H1 (cell line): ENCODE measurements at regions not wholly inside any gene's neighbourhood (a gene's known extent, or its start where the extent isn't known, plus 50 kb on each side); places are given as distances from the start of the nearest gene placed in this dataset.

Experiments used
- CTCF ChIA-PET: fragments of 300-600 bp; sonication (Branson Sonifier 250); formaldehyde crosslinking; loops from one replicate; lab custom pipeline; 2021; ENCODE audit not compliant: partially characterized antibody; lab: Charles Lee
- POLR2A ChIA-PET: fragments of 300-600 bp; sonication (Branson Sonifier 250); formaldehyde crosslinking; loops from one replicate; lab custom pipeline; 2021; ENCODE audit warnings: inconsistent platforms; ENCODE audit not compliant: partially characterized antibody; lab: Charles Lee
- DNase-seq, 2 experiments: peaks; one replicate each; pipeline versions ENCODE4 v3.0.0 to v3.0.0-alpha.2; 2010 to 2022; ENCODE audit warnings: low spot score in 2 of 2, low read depth in 1 of 2, mixed read lengths in 1 of 2
- FAIRE-seq: peaks from 2 replicates; lab custom pipeline; 2011; peaks lifted over from hg19 to GRCh38; lab: Jason Lieb, UNC
- H2AFZ ChIP-seq: 2 replicates; pipeline ENCODE4 v1.8.1; 2012; ENCODE audit warnings: low read length, inconsistent platforms
- H2AK5ac ChIP-seq: 2 replicates; pipeline ENCODE4 v1.6.1; 2013; ENCODE audit warnings: low read depth, low read length
- H2BK120ac ChIP-seq: replicated peaks from 2 replicates; pipeline ENCODE3; 2013; ENCODE audit warnings: low read depth, low read length, inconsistent platforms
- H2BK12ac ChIP-seq: 2 replicates; pipeline ENCODE4 v1.6.1; 2013; ENCODE audit warnings: low read depth, low read length
- H2BK15ac ChIP-seq: 2 replicates; pipeline ENCODE4 v1.6.1; 2013; ENCODE audit warnings: low read length
- H2BK20ac ChIP-seq: 2 replicates; pipeline ENCODE4 v1.6.1; 2013; ENCODE audit warnings: low read length
- H2BK5ac ChIP-seq: 2 replicates; pipeline ENCODE4 v1.6.1; 2013; ENCODE audit warnings: low read depth, low read length
- H3K14ac ChIP-seq: 2 replicates; pipeline ENCODE4 v1.6.1; 2013; ENCODE audit warnings: inconsistent platforms; ENCODE audit not compliant: insufficient read length
- H3K18ac ChIP-seq: 2 replicates; pipeline ENCODE4 v1.6.1; 2013; ENCODE audit warnings: low read length; ENCODE audit errors: extremely low read depth
- H3K23ac ChIP-seq: 2 replicates; pipeline ENCODE4 v1.6.1; 2013; ENCODE audit warnings: inconsistent platforms; ENCODE audit not compliant: insufficient read length
- H3K23me2 ChIP-seq: 2 replicates; pipeline ENCODE4 v1.6.1; 2013; ENCODE audit warnings: low read depth, low read length
- H3K27ac ChIP-seq: 2 replicates; pipeline ENCODE4 v1.6.1; 2011; ENCODE audit warnings: low read depth, low read length, inconsistent platforms
- H3K27me3 ChIP-seq, 4 experiments: replicated peaks in 1 of 4; 1 replicate in 1 of 4; 2 replicates in 3 of 4; pipeline versions ENCODE4 v1.6.1 to v1.8.1; 2011 to 2013; ENCODE audit warnings: low read length in 3 of 4, mild to moderate bottlenecking in 3 of 4, inconsistent platforms in 2 of 4, mixed read lengths in 2 of 4, moderate library complexity in 1 of 4; ENCODE audit not compliant: control insufficient read depth in 3 of 4, insufficient read depth in 3 of 4; ENCODE audit errors: extremely low read depth in 1 of 4
- H3K36me3 ChIP-seq, 4 experiments: 2 replicates each; pipeline versions ENCODE4 v1.6.1 to v1.8.1; 2011 to 2013; ENCODE audit warnings: mild to moderate bottlenecking in 4 of 4, low read length in 3 of 4, moderate library complexity in 2 of 4, control low read depth in 1 of 4, inconsistent platforms in 1 of 4; ENCODE audit not compliant: insufficient read depth in 4 of 4, control insufficient read depth in 2 of 4
- H3K4ac ChIP-seq: replicated peaks from 2 replicates; pipeline ENCODE3; 2013; ENCODE audit warnings: low read length, low read depth, mixed read lengths, inconsistent platforms; ENCODE audit not compliant: insufficient read length
- H3K4me1 ChIP-seq, 4 experiments: replicated peaks in 1 of 4; 1 replicate in 1 of 4; 2 replicates in 3 of 4; pipeline versions ENCODE4 v1.6.1 to v1.8.1; 2011 to 2013; ENCODE audit warnings: low read length in 3 of 4, inconsistent platforms in 2 of 4, mixed read lengths in 1 of 4; ENCODE audit not compliant: insufficient read depth in 4 of 4, control insufficient read depth in 3 of 4
- H3K4me2 ChIP-seq, 2 experiments: 2 replicates each; pipeline versions ENCODE4 v1.6.1 to v1.8.1; 2011 to 2013; ENCODE audit warnings: low read depth in 2 of 2, low read length in 2 of 2, control low read depth in 1 of 2, inconsistent platforms in 1 of 2, mild to moderate bottlenecking in 1 of 2; ENCODE audit not compliant: insufficient read depth in 1 of 2
- H3K4me3 ChIP-seq, 4 experiments: fragments of 200-600, 300-600 bp in 1 of 4; sonication (generic), shearing (Covaris generic), sonication (Bioruptor Twin) in 1 of 4; 2 replicates each; pipeline versions ENCODE4 v1.5.1 to v1.8.1; 2011 to 2016; ENCODE audit warnings: low read length in 4 of 4, low read depth in 3 of 4, control low read depth in 2 of 4, inconsistent platforms in 2 of 4, mild to moderate bottlenecking in 2 of 4, mixed read lengths in 1 of 4, moderate library complexity in 1 of 4; ENCODE audit not compliant: insufficient read depth in 2 of 4; ENCODE audit errors: extremely low read depth in 1 of 4
- H3K56ac ChIP-seq: replicated peaks from 2 replicates; pipeline ENCODE3; 2013; ENCODE audit warnings: low read depth, mild to moderate bottlenecking, mixed read lengths, low read length, inconsistent platforms; ENCODE audit not compliant: insufficient read length
- H3K79me1 ChIP-seq: 2 replicates; pipeline ENCODE4 v1.6.1; 2013; ENCODE audit warnings: low read depth, low read length, control low read depth
- H3K79me2 ChIP-seq, 2 experiments: 2 replicates each; pipeline versions ENCODE4 v1.6.1 to v1.8.1; 2012 to 2013; ENCODE audit warnings: low read length in 2 of 2, mild to moderate bottlenecking in 2 of 2, inconsistent platforms in 1 of 2; ENCODE audit not compliant: insufficient read depth in 2 of 2, control insufficient read depth in 1 of 2
- H3K9ac ChIP-seq, 4 experiments: replicated peaks in 1 of 4; 1 replicate in 1 of 4; 2 replicates in 3 of 4; pipeline versions ENCODE4 v1.6.1 to v1.8.1; 2011 to 2013; ENCODE audit warnings: low read depth in 3 of 4, low read length in 3 of 4, control low read depth in 2 of 4, mild to moderate bottlenecking in 2 of 4, moderate library complexity in 2 of 4, inconsistent platforms in 1 of 4; ENCODE audit errors: extremely low read depth in 1 of 4
- H3K9me3 ChIP-seq, 2 experiments: 2 replicates each; pipeline versions ENCODE4 v1.6.1 to v1.8.1; 2012 to 2013; ENCODE audit warnings: mild to moderate bottlenecking in 2 of 2, moderate library complexity in 2 of 2, control low read depth in 1 of 2, inconsistent platforms in 1 of 2, low read depth in 1 of 2, low read length in 1 of 2, mixed read lengths in 1 of 2; ENCODE audit not compliant: insufficient read depth in 2 of 2
- H4K20me1 ChIP-seq, 2 experiments: replicated peaks in 1 of 2; 2 replicates each; pipeline versions ENCODE3 to v1.8.1; 2011 to 2013; ENCODE audit warnings: inconsistent platforms in 2 of 2, low read length in 2 of 2, mild to moderate bottlenecking in 1 of 2; ENCODE audit not compliant: insufficient read depth in 2 of 2, control insufficient read depth in 1 of 2
- H4K5ac ChIP-seq: 2 replicates; pipeline ENCODE4 v1.6.1; 2013; ENCODE audit warnings: low read length, low read depth, mixed read lengths, inconsistent platforms; ENCODE audit not compliant: insufficient read length
- H4K8ac ChIP-seq: 2 replicates; pipeline ENCODE4 v1.8.0; 2013; ENCODE audit warnings: mild to moderate bottlenecking, moderate library complexity, low read length, inconsistent platforms; ENCODE audit not compliant: insufficient read depth; ENCODE audit errors: extremely low read depth
- H4K91ac ChIP-seq: replicated peaks from 2 replicates; pipeline ENCODE3; 2013; ENCODE audit warnings: low read length, mixed read lengths, inconsistent platforms; ENCODE audit not compliant: insufficient read length
- CEBPB ChIP-seq: IDR thresholded peaks from 2 replicates; pipeline ENCODE4 v1.6.1; 2012; ENCODE audit warnings: low read depth, low read length
- EGR1 ChIP-seq: IDR thresholded peaks from 2 replicates; pipeline ENCODE4 v1.6.1; 2011; ENCODE audit warnings: low read depth, low read length, borderline replicate concordance
- PHF8 ChIP-seq: fragments of 200-600 bp; sonication (generic); conservative IDR thresholded peaks from 2 replicates; pipeline ENCODE4 v1.7.1; 2012; ENCODE audit warnings: low read depth, mild to moderate bottlenecking, inconsistent platforms, low read length, moderate library complexity
- RNF2 ChIP-seq: fragments of 200-900, 300-1000 bp; sonication (generic); IDR thresholded peaks from 2 replicates; pipeline ENCODE4 v1.7.1; 2016; ENCODE audit warnings: borderline replicate concordance, low read depth, mild to moderate bottlenecking, antibody characterized with exemption, low read length; ENCODE audit not compliant: poor library complexity, severe bottlenecking; ENCODE audit errors: missing control alignments
- SIN3A ChIP-seq, 2 experiments: IDR thresholded peaks in 1 of 2; conservative IDR thresholded peaks in 1 of 2; 2 replicates each; pipeline ENCODE4 v1.6.1; 2011 to 2012; ENCODE audit warnings: low read length in 2 of 2, improper control_type of control experiment in 1 of 2, low read depth in 1 of 2, mild to moderate bottlenecking in 1 of 2
- SIX5 ChIP-seq: IDR thresholded peaks from 2 replicates; pipeline ENCODE4 v1.6.1; 2011; ENCODE audit warnings: mild to moderate bottlenecking, low read depth, low read length
- SP1 ChIP-seq: IDR thresholded peaks from 2 replicates; pipeline ENCODE4 v1.6.1; 2011; ENCODE audit warnings: low read depth, low read length
- WGBS, 2 experiments: shearing (Covaris generic) in 1 of 2; methylation state at CpG; one replicate each; pipeline versions ENCODE4 v1.1.6 to v1.1.7; 2013 to 2015; ENCODE audit warnings: low lambda C conversion rate in 2 of 2, mixed read lengths in 2 of 2, inconsistent platforms in 1 of 2, low coverage in 1 of 2, missing lambda C conversion rate in 1 of 2; ENCODE audit not compliant: insufficient replicate concordance in 2 of 2, insufficient coverage in 1 of 2, insufficient read length in 1 of 2; ENCODE audit errors: extremely low coverage in 1 of 2, missing lambda C conversion rate in 1 of 2; 5-methylcytosine and 5-hydroxymethylcytosine counted together
- TF ChIP-seq, protein P1 (sequence below): IDR thresholded peaks from 2 replicates; pipeline ENCODE4 v1.6.1; 2011; ENCODE audit warnings: low read length, improper control_type of control experiment
- TF ChIP-seq, protein P2 (sequence below): IDR thresholded peaks from 2 replicates; pipeline ENCODE4 v1.6.1; 2012; ENCODE audit warnings: low read length, inconsistent platforms

DNA sequence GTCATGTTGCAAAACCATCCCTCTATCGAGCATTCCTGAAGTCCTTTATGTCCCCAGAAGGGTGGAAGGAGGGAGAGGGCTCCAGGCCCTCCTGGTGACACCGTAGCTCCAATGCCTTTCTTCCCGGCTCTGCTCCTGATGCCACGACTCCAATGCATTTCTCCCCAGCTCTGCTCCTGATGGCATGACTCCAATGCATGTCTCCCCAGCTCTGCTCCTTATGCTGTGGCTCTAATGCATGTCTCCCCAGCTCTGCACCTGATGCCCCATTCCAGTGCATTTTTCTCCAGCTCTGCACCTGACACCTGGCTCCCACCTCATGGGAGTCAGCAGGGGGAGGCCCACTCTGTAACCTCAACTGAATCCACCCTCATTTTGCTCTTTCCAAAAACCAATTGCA lies 153.0 kb upstream of the SALL3 start:
- TF ChIP-seq RNF2: no peak
- no peak for TF ChIP-seq SIX5
- TF ChIP-seq, protein P1, sequence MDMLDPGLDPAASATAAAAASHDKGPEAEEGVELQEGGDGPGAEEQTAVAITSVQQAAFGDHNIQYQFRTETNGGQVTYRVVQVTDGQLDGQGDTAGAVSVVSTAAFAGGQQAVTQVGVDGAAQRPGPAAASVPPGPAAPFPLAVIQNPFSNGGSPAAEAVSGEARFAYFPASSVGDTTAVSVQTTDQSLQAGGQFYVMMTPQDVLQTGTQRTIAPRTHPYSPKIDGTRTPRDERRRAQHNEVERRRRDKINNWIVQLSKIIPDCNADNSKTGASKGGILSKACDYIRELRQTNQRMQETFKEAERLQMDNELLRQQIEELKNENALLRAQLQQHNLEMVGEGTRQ: no peak
- no peak for TF ChIP-seq SP1
- TF ChIP-seq SIN3A (conservative IDR thresholded peaks at IDR 0.05 in 1 of 2, IDR thresholded peaks at IDR 0.05 in 1 of 2; ENCODE audit: low read depth in 1 of 2, low read length in 2 of 2): no peak
- TF ChIP-seq CEBPB: no peak
- no peak for TF ChIP-seq PHF8
- no peak for TF ChIP-seq EGR1
- TF ChIP-seq, protein P2, sequence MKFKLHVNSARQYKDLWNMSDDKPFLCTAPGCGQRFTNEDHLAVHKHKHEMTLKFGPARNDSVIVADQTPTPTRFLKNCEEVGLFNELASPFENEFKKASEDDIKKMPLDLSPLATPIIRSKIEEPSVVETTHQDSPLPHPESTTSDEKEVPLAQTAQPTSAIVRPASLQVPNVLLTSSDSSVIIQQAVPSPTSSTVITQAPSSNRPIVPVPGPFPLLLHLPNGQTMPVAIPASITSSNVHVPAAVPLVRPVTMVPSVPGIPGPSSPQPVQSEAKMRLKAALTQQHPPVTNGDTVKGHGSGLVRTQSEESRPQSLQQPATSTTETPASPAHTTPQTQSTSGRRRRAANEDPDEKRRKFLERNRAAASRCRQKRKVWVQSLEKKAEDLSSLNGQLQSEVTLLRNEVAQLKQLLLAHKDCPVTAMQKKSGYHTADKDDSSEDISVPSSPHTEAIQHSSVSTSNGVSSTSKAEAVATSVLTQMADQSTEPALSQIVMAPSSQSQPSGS: no peak
- H3K27ac ChIP-seq: no peak overlapping the region
- no peak overlapping the region for H3K4ac ChIP-seq
- ChIA-PET POLR2A (no interaction called here), CTCF (interaction anchor here (1.0 to 1.1 kb wide), 3 partner anchors 9 to 51 kb away, joined by 3 to 5 read pairs (median 3); no protein-coding TSS in a partner anchor)
- no peak overlapping the region for H3K18ac ChIP-seq
- H3K36me3 ChIP-seq: no peaks in the 10 kb centered on the region
- FAIRE-seq (no peak), DNase-seq (no peak)
- no peak overlapping the region for H3K56ac ChIP-seq
- no peak overlapping the region for H2BK12ac ChIP-seq
- H2BK20ac ChIP-seq: no peak overlapping the region
- H4K91ac ChIP-seq: no peak overlapping the region
- H3K79me1 ChIP-seq: no peaks in the 10 kb centered on the region
- no peak overlapping the region for H2BK15ac ChIP-seq
- no peak overlapping the region for H3K4me3 ChIP-seq
- no peak overlapping the region for H2AFZ ChIP-seq
- no peaks in the 10 kb centered on the region for H4K20me1 ChIP-seq
- no peak overlapping the region for H2BK120ac ChIP-seq
- no peaks in the 10 kb centered on the region for H3K79me2 ChIP-seq
- no peaks in the 10 kb centered on the region for H3K9me3 ChIP-seq
- no peak overlapping the region for H3K9ac ChIP-seq
- no peak overlapping the region for H3K14ac ChIP-seq
- no peak overlapping the region for H2BK5ac ChIP-seq
- H4K8ac ChIP-seq: no peak overlapping the region
- no peaks in the 10 kb centered on the region for H3K23me2 ChIP-seq
- H3K4me2 ChIP-seq: no peak overlapping the region
- H4K5ac ChIP-seq: no peak overlapping the region
- no peaks in the 10 kb centered on the region; a peak in 1 of 7 replicates for H3K4me1 ChIP-seq
- H3K27me3 ChIP-seq: no peaks in the 10 kb centered on the region
- no peak overlapping the region for H3K23ac ChIP-seq
- H2AK5ac ChIP-seq: no peak overlapping the region
- WGBS, 2 experiments: 91% methylated on average over 4 of the region's 4 CpGs; no CpG with 5 or more reads in 1 of the 2 experiments
